Subcutaneous abdominal adipose tissue (tissue), 5 donors: ENCODE measurements at regions not wholly inside any gene's neighbourhood (a gene's known extent, or its start where the extent isn't known, plus 50 kb on each side); places are given as distances from the start of the nearest gene placed in this dataset.

Source experiments
- H3K27ac ChIP-seq: one replicate; pipeline ENCODE4 v1.7.0; 2013; ENCODE audit warnings: low read depth, mild to moderate bottlenecking, inconsistent platforms, low read length, moderate library complexity
- H3K27me3 ChIP-seq, 5 donors: one replicate each; pipeline ENCODE4 v1.7.0; 2013; ENCODE audit warnings: low read length in 5 of 5, inconsistent platforms in 1 of 5; ENCODE audit not compliant: control insufficient read depth in 5 of 5, insufficient read depth in 4 of 5
- H3K36me3 ChIP-seq, 5 donors: one replicate each; pipeline ENCODE4 v1.7.0; 2013; ENCODE audit warnings: low read length in 5 of 5; ENCODE audit not compliant: control insufficient read depth in 5 of 5, insufficient read depth in 5 of 5
- H3K4me1 ChIP-seq, 5 donors: one replicate each; pipeline ENCODE4 v1.7.0; 2013; ENCODE audit warnings: low read length in 5 of 5, mild to moderate bottlenecking in 3 of 5, moderate library complexity in 1 of 5; ENCODE audit not compliant: control insufficient read depth in 5 of 5, insufficient read depth in 5 of 5
- H3K4me3 ChIP-seq, 5 donors: one replicate each; pipeline ENCODE4 v1.7.0; 2013; ENCODE audit warnings: low read length in 5 of 5, low read depth in 1 of 5
- H3K9ac ChIP-seq, 5 donors: one replicate each; pipeline ENCODE4 v1.7.0; 2013; ENCODE audit warnings: low read length in 5 of 5, mild to moderate bottlenecking in 4 of 5, moderate library complexity in 3 of 5
- H3K9me3 ChIP-seq, 5 donors: one replicate each; pipeline ENCODE4 v1.7.0; 2013; ENCODE audit warnings: low read length in 5 of 5; ENCODE audit not compliant: control insufficient read depth in 5 of 5
- donor health status: healthy.
- donor health status: healthy.
- donor health status: healthy.
- donor health status: healthy.
- donor health status: healthy.

DNA sequence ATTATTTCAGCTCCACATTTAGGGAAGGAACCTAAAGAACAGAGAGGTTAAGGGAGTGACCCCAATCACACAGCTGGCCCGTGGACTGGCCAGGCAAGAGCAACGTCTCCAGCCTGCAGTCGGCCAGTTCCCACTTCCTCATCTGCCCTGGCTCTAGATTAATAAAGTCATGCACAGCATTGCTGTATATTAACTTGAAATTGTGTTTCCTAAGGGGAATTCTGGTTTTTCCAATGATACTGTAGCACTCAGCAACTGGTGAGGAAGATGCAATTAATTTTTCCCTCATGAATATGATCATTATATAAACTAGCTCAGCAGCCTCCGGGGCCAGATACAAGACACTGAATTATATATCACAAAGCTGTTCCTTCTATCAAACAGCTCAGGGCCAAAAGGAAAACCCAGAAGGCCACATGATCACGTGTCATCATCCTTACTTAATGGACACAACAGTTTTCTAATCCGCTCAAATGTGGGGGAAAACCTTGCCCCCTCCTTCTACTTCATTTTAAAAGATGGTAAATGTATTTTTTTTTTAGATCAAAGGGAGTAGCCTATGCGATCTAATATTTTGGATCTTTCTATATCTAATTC, 295.3 kb upstream of the PRKCQ start:
- Histone ChIP-seq H3K9ac (no peak overlapping the region), H3K27ac (no peak overlapping the region), H3K27me3 (peaks cover 0 to 8% (median 5%) of the 10 kb centered on the region in 5 donors), H3K4me3 (no peak overlapping the region), H3K9me3 (no peaks in the 10 kb centered on the region), H3K36me3 (no peaks in the 10 kb centered on the region), H3K4me1 (peaks cover 0 to 11% (median 5%) of the 10 kb centered on the region in 5 donors)

DNA sequence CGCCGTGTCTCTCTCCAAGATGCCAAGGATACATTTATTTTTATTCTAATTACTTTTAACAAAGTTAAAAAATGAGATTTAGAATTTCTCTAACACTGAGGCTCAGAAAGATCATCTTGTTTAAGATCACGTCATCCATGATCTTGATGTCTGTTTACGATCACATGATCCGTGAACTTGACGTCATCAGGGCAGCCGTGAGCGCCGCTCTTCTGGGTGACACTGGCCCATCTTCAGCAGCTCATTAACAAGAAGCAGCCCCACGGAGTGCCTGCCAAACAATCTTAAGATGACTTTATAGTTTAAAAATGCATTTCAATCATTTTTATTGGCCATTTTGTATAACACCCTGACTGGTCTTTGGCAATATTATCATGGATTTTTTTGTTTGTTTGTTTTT, 291.1 kb upstream of the PRKCQ start:
- Histone ChIP-seq H3K4me3 (no peak overlapping the region), H3K4me1 (peaks cover 0 to 7% (median 0%) of the 10 kb centered on the region in 5 donors), H3K9me3 (no peaks in the 10 kb centered on the region), H3K27me3 (peaks cover 0 to 6% (median 5%) of the 10 kb centered on the region in 5 donors), H3K9ac (no peak overlapping the region), H3K36me3 (no peaks in the 10 kb centered on the region), H3K27ac (no peak overlapping the region)

DNA sequence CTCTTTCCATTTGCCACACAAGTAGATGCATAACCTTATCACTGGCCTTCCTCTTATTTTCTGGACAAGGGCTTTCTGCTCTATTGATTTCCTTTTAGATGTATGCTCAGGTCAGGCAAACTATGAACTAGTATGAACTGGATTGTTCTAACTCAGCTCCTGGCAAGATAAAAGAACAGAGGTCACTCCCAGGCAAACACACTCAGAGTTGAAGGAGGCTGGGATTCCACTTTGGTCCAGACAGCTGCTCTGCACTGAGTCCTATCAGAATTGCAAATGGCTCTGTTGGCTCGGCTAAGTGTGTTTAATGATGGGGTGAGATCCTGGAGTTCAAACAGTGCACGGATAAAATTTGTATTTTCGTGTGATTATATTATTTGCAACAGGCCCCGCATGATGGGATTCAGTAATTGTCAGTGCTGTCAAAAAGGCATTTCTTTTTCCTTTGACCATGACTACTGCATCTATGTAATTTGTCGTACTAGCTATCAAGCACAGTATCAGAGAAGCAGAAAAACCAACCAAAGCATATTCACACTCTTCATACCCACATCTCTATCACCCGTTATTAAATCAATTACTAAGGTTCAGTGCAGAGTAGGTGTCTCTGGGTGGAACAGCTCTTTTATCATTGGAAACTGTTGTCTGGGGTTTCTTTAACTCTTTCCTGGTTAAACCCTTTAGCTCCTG, 288.1 kb upstream of the PRKCQ start:
- Histone ChIP-seq H3K9me3 (no peaks in the 10 kb centered on the region), H3K4me3 (no peak overlapping the region), H3K9ac (no peak overlapping the region), H3K27me3 (no peaks in the 10 kb centered on the region), H3K4me1 (no peaks in the 10 kb centered on the region), H3K36me3 (no peaks in the 10 kb centered on the region), H3K27ac (no peak overlapping the region)

DNA sequence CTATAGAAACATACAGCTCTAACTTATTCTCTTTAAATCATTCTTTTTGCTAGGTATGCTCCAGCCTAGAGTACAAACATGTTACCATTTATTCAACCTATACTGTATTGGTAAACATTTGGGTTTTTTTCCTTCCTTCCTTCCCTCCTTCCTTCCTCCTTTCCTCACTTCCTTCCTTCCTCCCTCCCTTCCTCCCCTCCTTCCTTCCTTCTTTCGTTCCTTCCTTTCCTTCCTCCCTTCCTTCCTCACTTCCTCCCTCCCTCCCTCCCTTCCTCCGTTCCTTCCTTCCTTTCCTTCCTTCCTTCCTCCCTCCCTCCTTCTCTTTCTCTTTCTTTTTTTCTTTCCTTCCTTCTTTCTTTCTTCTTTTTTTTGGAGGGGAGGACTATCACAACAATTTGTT, 286.7 kb upstream of the PRKCQ start:
- H3K4me3 ChIP-seq, result no peak overlapping the region
- no peak overlapping the region for H3K9ac ChIP-seq
- no peaks in the 10 kb centered on the region for H3K36me3 ChIP-seq
- H3K9me3 ChIP-seq, result peaks cover 0 to 3% (median 0%) of the 10 kb centered on the region in 5 donors
- no peaks in the 10 kb centered on the region for H3K4me1 ChIP-seq
- no peaks in the 10 kb centered on the region for H3K27me3 ChIP-seq
- no peak overlapping the region for H3K27ac ChIP-seq

DNA sequence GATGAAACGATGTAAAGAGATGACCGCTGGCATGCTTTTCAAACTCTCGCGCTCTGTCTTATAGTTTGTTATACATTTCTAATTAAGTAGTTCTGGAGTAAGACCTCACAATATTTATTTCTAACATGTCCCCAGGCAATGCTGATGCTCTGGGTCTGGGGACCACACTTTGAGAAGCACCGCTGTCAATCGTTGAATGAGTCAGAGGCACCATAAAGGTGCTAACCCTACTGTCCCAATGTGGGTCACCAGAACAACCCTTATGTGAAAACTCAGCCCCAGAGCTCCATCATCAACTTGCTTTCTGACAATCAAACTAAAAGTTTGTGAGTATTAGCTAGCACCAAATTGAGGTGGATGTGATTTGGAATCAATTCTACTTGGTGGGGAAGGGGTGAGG, 284.1 kb upstream of the PRKCQ start:
- no peaks in the 10 kb centered on the region for H3K36me3 ChIP-seq
- no peaks in the 10 kb centered on the region for H3K27me3 ChIP-seq
- no peaks in the 10 kb centered on the region for H3K4me1 ChIP-seq
- peaks cover 0 to 3% (median 0%) of the 10 kb centered on the region in 5 donors for H3K9me3 ChIP-seq
- H3K27ac ChIP-seq, result no peak overlapping the region
- H3K9ac ChIP-seq, result no peak overlapping the region
- H3K4me3 ChIP-seq, result no peak overlapping the region

DNA sequence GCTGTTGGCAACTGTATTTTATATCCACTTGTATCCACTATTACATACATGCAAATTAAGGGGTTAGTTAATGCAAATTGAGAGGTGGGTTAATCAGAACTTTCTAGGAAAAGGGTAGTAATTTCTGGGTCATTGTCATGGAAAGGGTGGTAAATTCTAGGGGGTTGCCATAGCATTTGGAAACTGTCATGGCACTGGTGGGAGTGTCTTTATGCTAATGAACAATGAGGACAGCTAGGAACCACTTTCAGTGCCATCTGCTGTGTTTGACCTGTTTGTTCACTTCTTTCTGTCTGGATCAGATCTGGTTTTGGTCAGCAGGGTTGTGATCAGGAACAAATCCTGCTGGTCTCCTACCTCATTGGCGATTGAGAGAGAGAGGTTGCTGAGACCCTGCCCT, 283.3 kb upstream of the PRKCQ start:
- Histone ChIP-seq H3K4me1 (no peaks in the 10 kb centered on the region), H3K27me3 (no peaks in the 10 kb centered on the region), H3K27ac (no peak overlapping the region), H3K9me3 (peaks cover 0 to 3% (median 0%) of the 10 kb centered on the region in 5 donors), H3K9ac (no peak overlapping the region), H3K36me3 (no peaks in the 10 kb centered on the region), H3K4me3 (no peak overlapping the region)

DNA sequence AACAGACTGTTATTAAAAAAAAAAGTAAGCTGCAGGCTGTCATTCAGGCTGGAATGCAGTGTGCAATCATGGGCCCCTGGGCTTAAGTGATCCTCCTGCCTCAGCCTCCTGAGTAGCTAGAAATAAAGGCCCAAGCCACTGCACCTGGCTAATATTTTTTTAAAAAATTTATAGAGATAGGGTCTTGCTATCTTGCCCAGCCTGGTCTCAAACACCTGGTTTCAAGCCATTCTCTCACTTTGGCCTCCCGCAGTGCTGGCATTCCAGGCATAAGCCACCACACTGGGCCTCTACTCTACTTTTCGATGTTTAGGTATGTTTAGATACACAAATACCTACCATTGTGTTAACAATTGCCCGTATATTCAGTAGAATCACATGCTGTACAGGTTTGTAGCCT, 270.4 kb upstream of the PRKCQ start:
- Histone ChIP-seq H3K4me1 (peaks cover 0 to 3% (median 0%) of the 10 kb centered on the region in 5 donors), H3K36me3 (no peaks in the 10 kb centered on the region), H3K27ac (no peak overlapping the region), H3K9me3 (no peaks in the 10 kb centered on the region), H3K27me3 (no peaks in the 10 kb centered on the region), H3K4me3 (no peak overlapping the region), H3K9ac (no peak overlapping the region)

DNA sequence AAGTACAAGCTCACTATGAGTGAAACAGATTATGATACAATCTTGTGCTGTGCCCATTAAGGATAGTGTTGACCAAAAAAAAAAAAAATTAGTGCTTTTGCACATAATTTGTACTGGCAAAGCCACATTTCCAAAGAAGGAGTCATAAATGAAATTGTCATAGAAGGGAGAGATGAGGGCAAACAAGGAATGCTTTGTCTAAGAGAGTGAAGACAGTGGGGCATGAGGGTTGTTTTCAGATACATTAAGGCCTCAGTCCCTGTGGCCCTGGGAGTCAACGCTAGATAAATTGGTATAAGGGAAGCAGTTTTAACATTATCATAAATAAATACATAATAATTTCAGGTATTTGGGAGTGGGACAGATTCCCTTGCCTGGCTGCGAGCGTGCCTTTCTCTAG, 267.5 kb upstream of the PRKCQ start:
- Histone ChIP-seq H3K27me3 (no peaks in the 10 kb centered on the region), H3K9me3 (no peaks in the 10 kb centered on the region), H3K4me3 (no peak overlapping the region), H3K27ac (no peak overlapping the region), H3K9ac (no peak overlapping the region), H3K36me3 (no peaks in the 10 kb centered on the region), H3K4me1 (peaks cover 0 to 3% (median 0%) of the 10 kb centered on the region in 5 donors)

DNA sequence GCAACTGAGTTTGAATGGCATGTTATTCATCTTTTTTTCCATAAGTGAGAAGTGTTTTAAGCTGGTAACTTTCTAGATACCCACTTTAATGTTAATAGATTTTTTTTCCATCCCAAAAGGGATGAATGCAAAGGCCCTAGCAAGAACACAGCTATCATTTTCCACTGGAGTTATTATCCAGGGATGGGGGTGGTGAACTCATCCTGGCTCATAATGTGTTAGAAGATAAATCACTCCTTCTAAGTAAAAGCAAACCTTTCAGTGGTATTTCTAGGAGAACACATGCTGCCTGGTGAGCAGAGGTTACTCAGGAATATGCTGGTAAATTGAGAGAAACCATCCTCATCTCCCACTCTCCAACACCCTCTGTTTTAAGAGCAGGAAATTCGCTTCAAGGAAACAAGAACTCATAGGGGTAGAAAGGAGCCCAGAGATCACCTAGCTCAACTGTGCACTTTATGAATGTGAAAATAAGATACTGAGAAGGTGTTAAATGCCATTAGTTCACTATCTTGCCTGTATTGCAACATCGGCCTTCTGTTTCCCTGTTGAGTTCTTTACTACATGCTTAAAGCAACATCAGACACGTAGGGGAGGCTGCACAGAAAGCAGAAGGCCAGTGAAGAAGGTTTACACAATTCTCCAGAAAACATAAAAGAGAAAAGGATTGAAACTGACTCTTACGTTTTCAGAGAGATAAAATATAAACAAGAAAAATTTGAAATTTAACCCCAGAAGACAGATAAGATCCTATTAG, 264.0 kb upstream of the PRKCQ start:
- no peak overlapping the region for H3K4me3 ChIP-seq
- no peak overlapping the region for H3K9ac ChIP-seq
- no peaks in the 10 kb centered on the region for H3K27me3 ChIP-seq
- no peak overlapping the region for H3K27ac ChIP-seq
- H3K36me3 ChIP-seq, result no peaks in the 10 kb centered on the region
- H3K4me1 ChIP-seq, result peaks cover 0 to 3% (median 0%) of the 10 kb centered on the region in 5 donors
- no peaks in the 10 kb centered on the region for H3K9me3 ChIP-seq

DNA sequence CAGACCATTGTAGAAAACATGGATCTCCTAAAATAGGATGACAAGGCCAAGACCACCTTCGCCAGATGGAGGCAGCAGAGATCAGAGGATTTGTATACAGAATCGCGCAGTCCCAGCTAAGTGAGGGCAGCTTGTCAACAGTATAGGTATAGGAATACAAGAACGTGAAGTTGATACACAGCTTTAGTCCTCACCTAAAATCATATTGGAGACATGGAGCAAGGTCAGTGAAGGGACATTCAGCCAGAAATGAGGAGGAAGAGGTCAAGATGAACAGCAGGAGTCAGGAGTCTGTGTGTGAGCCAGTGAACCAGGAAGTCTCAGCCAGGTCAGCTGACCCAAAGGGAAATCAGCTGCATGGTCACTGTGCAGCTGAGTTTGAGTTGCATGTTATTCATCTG, 263.4 kb upstream of the PRKCQ start:
- no peak overlapping the region for H3K4me3 ChIP-seq
- no peaks in the 10 kb centered on the region for H3K9me3 ChIP-seq
- no peak overlapping the region for H3K9ac ChIP-seq
- no peak overlapping the region for H3K27ac ChIP-seq
- no peaks in the 10 kb centered on the region for H3K36me3 ChIP-seq
- peaks cover 0 to 3% (median 0%) of the 10 kb centered on the region in 5 donors for H3K4me1 ChIP-seq
- H3K27me3 ChIP-seq, result no peaks in the 10 kb centered on the region
